ENCODE measurements at regions not wholly inside any gene's neighbourhood (a gene's known extent, or its start where the extent isn't known, plus 50 kb on each side); places are given as distances from the start of the nearest gene placed in this dataset.
"Not testable (repeated sequence)": the region's sequence is repeated elsewhere in the genome, so short reads cannot be mapped to it uniquely, and the experiment has no call there.

DNA sequence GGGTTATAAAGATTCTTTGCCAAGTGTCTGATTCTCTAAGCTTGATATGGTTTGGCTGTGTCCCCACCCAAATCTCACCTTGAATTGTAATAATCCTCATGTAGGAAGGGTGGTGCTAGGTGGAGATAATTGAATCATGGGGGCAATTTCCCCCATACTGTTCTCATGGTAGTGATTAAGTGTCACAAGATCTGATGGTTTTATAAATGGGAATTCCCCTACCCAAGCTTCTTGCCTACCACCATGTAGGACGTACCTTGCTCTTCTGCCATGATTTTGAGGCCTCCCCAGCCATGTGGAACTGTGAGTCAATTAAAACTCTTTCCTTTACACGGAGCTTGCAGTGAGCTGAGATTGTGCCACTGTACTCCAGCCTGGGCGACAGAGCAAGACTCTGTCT, 524.6 kb downstream of the RNF144A start:
- not testable (repeated sequence) for TF ChIP-seq FOXK2 (conservative IDR thresholded peaks at IDR 0.05 in 1 of 2, IDR thresholded peaks at IDR 0.05 in 1 of 2; ENCODE audit: low read depth in 2 of 2); ZNF717 (CRISPR knock-in tag; IDR thresholded peaks at IDR 0.05); MAFF (IDR thresholded peaks at IDR 0.05; ENCODE audit: low read length); SMC3 (conservative IDR thresholded peaks at IDR 0.05; ENCODE audit: insufficient read depth, low read depth, low read length); HDAC8 (tag; IDR thresholded peaks at IDR 0.05); PHF20 (IDR thresholded peaks at IDR 0.05; ENCODE audit: partially characterized antibody); RFX5 (IDR thresholded peaks at IDR 0.05; ENCODE audit: low read depth, low read length); CBFB (CRISPR knock-in tag; IDR thresholded peaks at IDR 0.05); ZNF134 (CRISPR knock-in tag; conservative IDR thresholded peaks at IDR 0.05); BDP1 (IDR thresholded peaks at IDR 0.05; ENCODE audit: insufficient read depth, insufficient read length)

Data from K562 (cell line).